Heart right ventricle (tissue), 16 donors: ENCODE measurements at regions not wholly inside any gene's neighbourhood (a gene's known extent, or its start where the extent isn't known, plus 50 kb on each side); places are given as distances from the start of the nearest gene placed in this dataset.

Experiments
- ATAC-seq, 8 donors: fragments of 200-7000 bp; cut with Tn5 transposase; one replicate each; pipeline ENCODE4 v1.9.1; 2020; ENCODE audit warnings: mild to moderate bottlenecking in 8 of 8, moderate library complexity in 8 of 8, moderate number of reproducible peaks in 1 of 8
- DNase-seq, 2 donors: peaks; one replicate each; pipeline ENCODE4 v3.0.0-alpha.2; 2020
- H3K27ac ChIP-seq, 10 donors: fragments of 200-600 bp; sonication (generic) in 2 of 10; one replicate each; pipeline versions ENCODE4 v1.5.0 to v1.8.0; 2020 to 2022; ENCODE audit warnings: mild to moderate bottlenecking in 3 of 10
- H3K27me3 ChIP-seq, 7 donors: fragments of 200-600 bp; one replicate each; pipeline ENCODE4 v1.8.0; 2021 to 2022; ENCODE audit warnings: mild to moderate bottlenecking in 2 of 7
- H3K36me3 ChIP-seq, 9 donors: fragments of 200-600 bp; sonication (generic) in 1 of 9; one replicate each; pipeline versions ENCODE4 v1.5.0 to v1.8.0; 2020 to 2022; ENCODE audit warnings: mild to moderate bottlenecking in 2 of 9
- H3K4me1 ChIP-seq, 9 donors: fragments of 200-600 bp; sonication (generic) in 1 of 9; one replicate each; pipeline versions ENCODE4 v1.5.0 to v1.8.0; 2020 to 2022; ENCODE audit warnings: mild to moderate bottlenecking in 4 of 9
- H3K4me3 ChIP-seq, 10 donors: fragments of 200-600 bp; sonication (generic) in 2 of 10; one replicate each; pipeline versions ENCODE4 v1.5.0 to v1.8.0; 2020 to 2022; ENCODE audit warnings: mild to moderate bottlenecking in 7 of 10, moderate library complexity in 2 of 10
- H3K9me3 ChIP-seq, 11 donors: fragments of 200-600 bp in 10 of 11; sonication (generic) in 2 of 11; one replicate each; pipeline versions ENCODE4 v1.5.0 to v1.8.0; 2013 to 2022; ENCODE audit warnings: mild to moderate bottlenecking in 2 of 11, control low read depth in 1 of 11, moderate library complexity in 1 of 11
- CTCF ChIP-seq, 9 donors: fragments of 200-600 bp; sonication (generic) in 2 of 9; IDR thresholded peaks; one replicate each; pipeline versions ENCODE4 v1.5.0 to v1.8.0; 2021 to 2022; ENCODE audit warnings: antibody characterized with exemption in 9 of 9, mild to moderate bottlenecking in 5 of 9, moderate library complexity in 1 of 9
- WGBS, 2 donors: extraction: QIAGEN DNeasy Blood & Tissue Kit; methylation state at CpG; one replicate each; pipeline ENCODE4 v1.1.7; 2013; ENCODE audit warnings: inconsistent platforms in 1 of 2; 5-methylcytosine and 5-hydroxymethylcytosine counted together
- intact Hi-C, 10 donors: fragments of 100-400 bp; cut with DNase I; formaldehyde crosslinking; loops; one replicate each; pipeline versions ENCODE4 v1.11.1 to v1.14.2; 2022
- donor health status: Arrhythmogenic right ventricular cardiomyopathy.
- donor health status: ischemic (EF 13 %, LVEDD 7.1; RV severe dilation, severe dysfunction).
- donor health status: healthy with polysubstance abuse.
- donor health status: DM: no; HTN: yes; CAD: no.
- donor health status: DM: no; HTN: no; CAD: no.
- donor health status: ischemic (EF 25% LVEDD 6.9; RV normal size, moderate dysfunction).
- donor health status: ischemic (EF 25% LVEDD 5.7; RV mildly dilated, moderate dysfunction).
- donor health status: healthy.
- donor health status: DM: yes; HTN: yes; CAD: no.
- donor health status: Ischemic cardiomyopathy.
- donor health status: ischemic (EF 35%, LVEDD 5.7; RV mildly dilated, moderate dysfunction).
- donor health status: nonischemic (EF 11% LVEDD 7.7; RV severe dilation, severe dysfunction).
- donor health status: DM: yes; HTN: yes; CAD: no.
- donor health status: PGD.
- donor health status: ischemic (EF 29% LVEDD 5.4; RV normal size, mild dysfunction).
- donor health status: nonischemic (EF 23%, LVEDD 6.1; RV moderate dilation, normal function).

DNA sequence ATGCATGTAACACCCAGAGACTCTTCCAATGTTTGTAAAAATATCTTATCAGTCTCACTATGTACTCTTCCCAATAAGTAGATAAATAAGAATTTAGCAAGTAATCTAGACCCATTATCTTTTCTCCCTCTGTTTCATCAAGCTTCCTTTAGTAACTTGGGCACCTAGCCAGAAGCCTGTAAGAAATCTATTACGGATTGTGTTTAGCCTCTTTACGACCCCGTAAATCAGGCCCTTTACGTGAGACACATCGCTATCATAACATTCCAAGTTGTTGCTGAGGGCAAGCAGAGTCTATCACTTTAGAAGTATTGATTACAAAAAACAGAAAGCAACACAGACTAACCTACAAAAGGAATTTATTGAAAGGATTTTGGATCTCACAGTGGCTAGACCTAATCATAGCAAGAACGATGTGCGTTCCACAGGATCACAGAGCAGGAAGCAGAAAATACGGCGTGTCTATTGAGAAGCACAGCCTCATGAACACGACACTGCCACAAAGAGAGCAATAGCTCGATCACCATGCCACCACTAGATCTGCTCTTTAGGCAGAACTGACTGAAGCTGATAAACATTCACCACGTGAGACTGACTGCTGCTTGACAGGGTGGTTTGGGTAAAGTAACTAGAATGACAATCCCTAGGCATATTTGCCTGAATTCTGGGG, 922.1 kb downstream of the AMY1C start:
- no peak for TF ChIP-seq CTCF (IDR thresholded peaks at IDR 0.05)
- no peak overlapping the region for H3K4me3 ChIP-seq
- no peaks in the 10 kb centered on the region for H3K27me3 ChIP-seq
- intact Hi-C loops = no loop called here
- peaks cover 0 to 6% (median 0%) of the 10 kb centered on the region in 11 donors for H3K9me3 ChIP-seq
- ATAC-seq (no peak), DNase-seq (no peak)
- no peak overlapping the region for H3K27ac ChIP-seq
- 21 to 30% methylated on average over 12 of the region's 12 CpGs for WGBS, 2 donors
- no peaks in the 10 kb centered on the region for H3K4me1 ChIP-seq
- H3K36me3 ChIP-seq = no peaks in the 10 kb centered on the region

- no peak overlapping the region for H3K27ac ChIP-seq
- H3K4me3 ChIP-seq = no peak overlapping the region
- H3K4me1 ChIP-seq = no peaks in the 10 kb centered on the region
- ATAC-seq = no peak
- intact Hi-C loops = no loop called here
- no peak for TF ChIP-seq CTCF (IDR thresholded peaks at IDR 0.05)
- peaks cover 0 to 16% (median 0%) of the 10 kb centered on the region in 11 donors for H3K9me3 ChIP-seq
- no peaks in the 10 kb centered on the region for H3K27me3 ChIP-seq
- WGBS, 2 donors = 73 to 82% methylated on average over 1 of the region's 1 CpG
- no peaks in the 10 kb centered on the region for H3K36me3 ChIP-seq
- DNase-seq = no peak
Observed at GRCh38 chr1:104699433-104699832, 949.7 kb downstream of the AMY1C start.

DNA sequence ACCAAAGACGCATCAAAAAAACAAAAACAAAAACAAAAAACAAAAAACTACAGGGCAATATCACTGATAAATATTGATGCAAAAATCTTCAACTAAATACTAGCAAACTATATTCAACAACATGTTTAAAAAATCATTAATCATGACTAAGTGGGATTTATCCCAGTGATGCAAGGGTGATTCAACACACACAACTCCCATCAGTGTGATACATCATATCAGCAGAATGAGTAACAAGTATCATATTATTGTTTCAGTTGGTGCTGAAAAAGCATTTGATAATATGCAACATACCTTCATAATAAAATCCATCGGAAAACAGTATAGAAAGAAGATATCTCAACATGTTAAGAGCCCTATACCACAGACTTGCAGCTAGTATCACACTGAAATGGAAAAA, 953.0 kb downstream of the AMY1C start:
- Histone ChIP-seq H3K4me1 (no peaks in the 10 kb centered on the region), H3K36me3 (no peaks in the 10 kb centered on the region), H3K27me3 (no peaks in the 10 kb centered on the region), H3K27ac (no peak overlapping the region), H3K4me3 (no peak overlapping the region), H3K9me3 (peaks cover 0 to 13% (median 0%) of the 10 kb centered on the region in 11 donors)
- WGBS, 2 donors = 79 to 91% methylated on average over 2 of the region's 2 CpGs
- no peak for ATAC-seq
- intact Hi-C loops = no loop called here
- TF ChIP-seq CTCF (IDR thresholded peaks at IDR 0.05) = no peak
- DNase-seq = no peak

DNA sequence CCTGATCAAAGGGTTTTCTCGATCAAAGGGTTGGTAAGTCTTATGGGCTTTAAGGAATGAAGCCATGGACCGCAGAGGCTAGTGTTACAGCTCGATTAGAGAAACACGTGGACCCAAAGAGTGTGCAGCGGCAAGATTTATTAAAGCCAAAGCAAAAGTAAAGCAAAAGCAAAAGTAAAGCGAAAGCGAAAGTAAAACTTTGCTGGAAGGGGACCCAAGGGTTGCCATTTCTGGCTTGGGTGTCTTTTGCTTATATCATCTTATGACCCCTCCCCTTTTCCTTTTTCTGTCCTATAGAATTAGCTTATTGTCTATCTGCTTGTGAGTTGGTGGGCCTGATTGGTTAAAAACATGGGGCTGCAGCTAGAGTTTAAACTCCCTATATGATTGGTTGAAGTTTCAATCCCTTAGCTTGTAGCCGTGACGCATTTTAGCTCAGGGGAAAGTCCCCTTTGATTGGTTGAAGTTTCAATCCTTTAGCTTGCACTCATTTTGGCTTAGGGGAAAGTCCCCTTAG, 957.0 kb downstream of the AMY1C start:
- H3K36me3 ChIP-seq = no peaks in the 10 kb centered on the region
- H3K9me3 ChIP-seq = peaks cover 0 to 22% (median 0%) of the 10 kb centered on the region in 11 donors
- H3K27ac ChIP-seq = no peak overlapping the region
- ATAC-seq (no peak), DNase-seq (no peak)
- H3K27me3 ChIP-seq = no peaks in the 10 kb centered on the region
- no peaks in the 10 kb centered on the region for H3K4me1 ChIP-seq
- 93 to 94% methylated on average over 9 of the region's 9 CpGs for WGBS, 2 donors
- H3K4me3 ChIP-seq = no peak overlapping the region
- no peak for TF ChIP-seq CTCF (IDR thresholded peaks at IDR 0.05)
- intact Hi-C loops = no loop called here
